ENCODE measurements at regions not wholly inside any gene's neighbourhood (a gene's known extent, or its start where the extent isn't known, plus 50 kb on each side); places are given as distances from the start of the nearest gene placed in this dataset.

- TF ChIP-seq CTCF (conservative IDR thresholded peaks at IDR 0.05 in 1 of 2, IDR thresholded peaks at IDR 0.05 in 1 of 2; ENCODE audit: low read depth in 1 of 2, low read length in 2 of 2) (no peak), EZH2 (IDR thresholded peaks at IDR 0.05; ENCODE audit: low read length, missing control alignments) (no peak)
These were observed 84.2 kb upstream of the SLC25A26 start for GRCh38 chr3:66136597-66136996.
